Esophagus muscularis mucosa (tissue), 4 donors: ENCODE measurements at regions not wholly inside any gene's neighbourhood (a gene's known extent, or its start where the extent isn't known, plus 50 kb on each side); places are given as distances from the start of the nearest gene placed in this dataset.
A peak's percentile ranks its signal among the peaks of the same experiment; 100 is the strongest.

Source experiments
- DNase-seq: peaks from one replicate; pipeline ENCODE4 v3.0.0-alpha.2; 2017; ENCODE audit errors: extremely low spot score
- H3K27ac ChIP-seq, 4 donors: fragments of 200-600 bp; sonication (generic); replicated peaks in 1 of 4; 1 replicate in 3 of 4; 2 replicates in 1 of 4; pipeline ENCODE4 v1.5.1; 2016 to 2019; ENCODE audit warnings: mild to moderate bottlenecking in 1 of 4
- H3K27me3 ChIP-seq, 4 donors: fragments of 200-600 bp; sonication (generic); one replicate each; pipeline versions ENCODE4 v1.5.1 to v1.6.0; 2016 to 2019
- H3K36me3 ChIP-seq, 4 donors: fragments of 200-600 bp; sonication (generic); one replicate each; pipeline ENCODE4 v1.5.1; 2016 to 2019
- H3K4me1 ChIP-seq, 4 donors: fragments of 200-600 bp; sonication (generic); one replicate each; pipeline ENCODE4 v1.5.1; 2016 to 2019
- H3K4me3 ChIP-seq, 4 donors: fragments of 200-600 bp; sonication (generic); 1 replicate in 2 of 4; 2 replicates in 2 of 4; pipeline ENCODE4 v1.5.1; 2016 to 2019; ENCODE audit warnings: mild to moderate bottlenecking in 4 of 4, moderate library complexity in 1 of 4
- H3K9me3 ChIP-seq, 4 donors: fragments of 200-600 bp; sonication (generic); 1 replicate in 3 of 4; 2 replicates in 1 of 4; pipeline ENCODE4 v1.5.1; 2016 to 2019
- EP300 ChIP-seq: sonication (generic); formaldehyde crosslinking; IDR thresholded peaks from one replicate; pipeline ENCODE4 v1.6.1; 2017; ENCODE audit warnings: antibody characterized with exemption
- POLR2A ChIP-seq: fragments of 450-650 bp; IDR thresholded peaks from one replicate; pipeline ENCODE4 v1.6.1; 2017; ENCODE audit warnings: antibody characterized with exemption, moderate library complexity, mild to moderate bottlenecking, low read depth
- POLR2AphosphoS5 ChIP-seq, 2 donors: sonication (generic); formaldehyde crosslinking; IDR thresholded peaks; one replicate each; pipeline ENCODE4 v1.6.1; 2017; ENCODE audit warnings: antibody characterized with exemption in 2 of 2
- WGBS: methylation state at CpG from one replicate; pipeline ENCODE4 v1.1.5; 2018; 5-methylcytosine and 5-hydroxymethylcytosine counted together
- intact Hi-C: fragments of 100-400 bp; cut with DNase I; formaldehyde crosslinking; loops from one replicate; pipeline ENCODE4 v1.15.1; 2023
- TF ChIP-seq, protein P1 (sequence below), 3 experiments: fragments of 200-600 bp in 2 of 3; fragments of 450-650 bp in 1 of 3; sonication (generic) in 2 of 3; IDR thresholded peaks; one replicate each; pipeline ENCODE4 v1.5.1; 2017 to 2019; ENCODE audit warnings: antibody characterized with exemption in 3 of 3, mild to moderate bottlenecking in 2 of 3, moderate library complexity in 1 of 3

DNA sequence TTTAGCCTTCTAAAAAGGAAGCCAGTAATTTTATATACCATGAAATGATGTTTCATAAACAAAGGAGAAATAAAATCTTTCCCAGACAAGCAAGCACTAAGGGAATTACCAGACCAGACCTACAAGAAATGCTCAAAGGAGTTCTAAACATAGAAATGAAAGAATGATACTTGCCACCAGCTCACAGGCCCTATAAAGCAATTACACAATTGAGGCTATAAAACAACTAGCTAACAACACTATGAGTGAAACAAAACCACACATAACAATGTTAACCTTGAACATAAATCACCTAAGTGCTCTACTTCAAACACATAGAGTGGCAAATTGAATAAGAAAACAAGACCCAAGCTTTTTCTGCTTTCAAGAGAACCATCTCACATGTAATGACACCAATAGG lies 123.8 kb downstream of the BARHL2 start:
- TF ChIP-seq POLR2A (no peak), POLR2AphosphoS5 (IDR thresholded peaks at IDR 0.05) (no peak), EP300 (no peak)
- Histone ChIP-seq H3K27me3 (peaks cover 0 to 5% (median 0%) of the 10 kb centered on the region in 4 donors), H3K27ac (no peak overlapping the region), H3K36me3 (no peaks in the 10 kb centered on the region), H3K4me3 (no peak overlapping the region), H3K4me1 (no peaks in the 10 kb centered on the region), H3K9me3 (peaks cover 0 to 49% (median 21%) of the 10 kb centered on the region in 4 donors)
- DNase-seq, result no peak
- intact Hi-C loops, result no loop called here

DNA sequence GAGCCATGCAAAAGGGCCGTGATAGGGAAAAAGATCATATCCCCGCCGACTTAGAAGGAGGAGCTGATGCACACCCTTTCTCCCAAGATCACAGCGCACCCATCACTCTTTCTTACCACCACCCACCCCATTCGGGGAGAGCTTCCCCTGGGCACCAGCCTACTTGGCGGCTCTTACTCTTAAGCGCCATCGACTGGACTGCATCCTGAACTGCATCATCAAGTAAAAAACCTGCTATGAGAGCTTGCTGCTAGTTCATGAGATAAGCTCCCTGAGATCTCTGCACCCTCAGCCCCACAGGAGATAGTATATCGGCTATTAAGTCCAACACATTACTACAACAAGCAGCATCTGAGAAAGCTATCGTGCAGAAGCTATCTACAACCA lies 125.1 kb downstream of the BARHL2 start:
- Histone ChIP-seq H3K9me3 (peaks cover 0 to 42% (median 17%) of the 10 kb centered on the region in 4 donors), H3K4me3 (no peak overlapping the region), H3K4me1 (no peaks in the 10 kb centered on the region), H3K36me3 (no peaks in the 10 kb centered on the region), H3K27ac (no peak overlapping the region), H3K27me3 (peaks cover 0 to 5% (median 0%) of the 10 kb centered on the region in 4 donors)
- 56% methylated on average over 10 of the region's 10 CpGs for WGBS
- no peak for TF ChIP-seq EP300
- no peak for TF ChIP-seq POLR2A
- TF ChIP-seq POLR2AphosphoS5 (IDR thresholded peaks at IDR 0.05), result no peak
- TF ChIP-seq, protein P1, sequence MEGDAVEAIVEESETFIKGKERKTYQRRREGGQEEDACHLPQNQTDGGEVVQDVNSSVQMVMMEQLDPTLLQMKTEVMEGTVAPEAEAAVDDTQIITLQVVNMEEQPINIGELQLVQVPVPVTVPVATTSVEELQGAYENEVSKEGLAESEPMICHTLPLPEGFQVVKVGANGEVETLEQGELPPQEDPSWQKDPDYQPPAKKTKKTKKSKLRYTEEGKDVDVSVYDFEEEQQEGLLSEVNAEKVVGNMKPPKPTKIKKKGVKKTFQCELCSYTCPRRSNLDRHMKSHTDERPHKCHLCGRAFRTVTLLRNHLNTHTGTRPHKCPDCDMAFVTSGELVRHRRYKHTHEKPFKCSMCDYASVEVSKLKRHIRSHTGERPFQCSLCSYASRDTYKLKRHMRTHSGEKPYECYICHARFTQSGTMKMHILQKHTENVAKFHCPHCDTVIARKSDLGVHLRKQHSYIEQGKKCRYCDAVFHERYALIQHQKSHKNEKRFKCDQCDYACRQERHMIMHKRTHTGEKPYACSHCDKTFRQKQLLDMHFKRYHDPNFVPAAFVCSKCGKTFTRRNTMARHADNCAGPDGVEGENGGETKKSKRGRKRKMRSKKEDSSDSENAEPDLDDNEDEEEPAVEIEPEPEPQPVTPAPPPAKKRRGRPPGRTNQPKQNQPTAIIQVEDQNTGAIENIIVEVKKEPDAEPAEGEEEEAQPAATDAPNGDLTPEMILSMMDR (IDR thresholded peaks at IDR 0.05), result no peak
- intact Hi-C loops, result no loop called here
- no peak for DNase-seq

DNA sequence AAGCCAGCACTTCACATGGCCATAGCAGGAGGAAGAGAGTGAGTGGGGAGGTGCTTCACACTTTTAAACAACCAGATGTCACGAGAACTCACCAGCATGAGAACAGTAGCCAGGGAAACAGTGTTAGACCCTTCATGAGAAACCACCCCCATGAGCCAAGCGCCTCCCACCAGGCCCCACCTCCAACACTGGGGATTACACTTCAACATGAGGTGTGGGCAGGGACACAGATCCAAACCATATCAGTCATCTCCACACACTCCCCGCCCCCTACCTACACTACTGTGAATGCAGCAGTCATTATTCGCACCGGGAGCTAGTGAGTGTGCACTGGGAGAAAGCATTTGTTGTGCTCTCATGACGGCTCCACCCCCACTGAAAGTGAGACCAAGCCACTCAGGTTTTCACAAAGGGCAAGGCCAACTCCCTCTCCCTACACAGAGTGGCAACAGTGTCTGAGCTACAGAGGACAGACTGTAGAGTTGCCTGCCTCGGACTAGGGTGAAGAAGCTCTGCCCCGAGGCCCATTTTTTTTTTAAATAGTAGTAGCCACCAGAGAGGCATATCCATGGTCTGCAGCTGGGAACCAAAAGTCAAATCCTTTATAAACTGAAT lies 125.6 kb downstream of the BARHL2 start:
- no peaks in the 10 kb centered on the region for H3K36me3 ChIP-seq
- peaks cover 0 to 37% (median 12%) of the 10 kb centered on the region in 4 donors for H3K9me3 ChIP-seq
- no peak overlapping the region for H3K27ac ChIP-seq
- no peak for DNase-seq
- H3K4me3 ChIP-seq, result no peak overlapping the region
- intact Hi-C loops, result no loop called here
- peaks cover 0 to 5% (median 0%) of the 10 kb centered on the region in 4 donors for H3K27me3 ChIP-seq
- no peak for TF ChIP-seq EP300
- TF ChIP-seq POLR2AphosphoS5 (IDR thresholded peaks at IDR 0.05), result no peak
- no peaks in the 10 kb centered on the region for H3K4me1 ChIP-seq
- 70% methylated on average over 8 of the region's 8 CpGs for WGBS

DNA sequence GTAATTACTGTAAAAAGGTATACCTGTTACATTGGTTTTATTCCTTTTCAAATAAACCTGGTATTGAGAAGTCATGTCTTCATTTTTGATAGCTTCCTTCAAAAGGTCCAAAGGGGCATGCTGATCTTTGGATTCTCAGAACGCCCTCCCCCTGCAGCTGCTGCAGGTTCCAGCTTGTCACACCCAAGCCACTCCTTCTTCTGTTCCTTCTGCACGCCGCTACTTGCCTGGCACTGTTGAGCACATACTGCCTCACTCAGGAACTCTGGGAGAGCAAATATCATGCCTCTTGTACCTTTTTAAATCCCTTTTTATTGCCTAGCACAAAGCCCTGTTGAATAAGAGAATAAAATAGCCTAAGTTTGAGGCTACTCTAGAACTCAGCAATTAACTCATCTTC lies 136.9 kb downstream of the BARHL2 start:
- intact Hi-C loops, result no loop called here

DNA sequence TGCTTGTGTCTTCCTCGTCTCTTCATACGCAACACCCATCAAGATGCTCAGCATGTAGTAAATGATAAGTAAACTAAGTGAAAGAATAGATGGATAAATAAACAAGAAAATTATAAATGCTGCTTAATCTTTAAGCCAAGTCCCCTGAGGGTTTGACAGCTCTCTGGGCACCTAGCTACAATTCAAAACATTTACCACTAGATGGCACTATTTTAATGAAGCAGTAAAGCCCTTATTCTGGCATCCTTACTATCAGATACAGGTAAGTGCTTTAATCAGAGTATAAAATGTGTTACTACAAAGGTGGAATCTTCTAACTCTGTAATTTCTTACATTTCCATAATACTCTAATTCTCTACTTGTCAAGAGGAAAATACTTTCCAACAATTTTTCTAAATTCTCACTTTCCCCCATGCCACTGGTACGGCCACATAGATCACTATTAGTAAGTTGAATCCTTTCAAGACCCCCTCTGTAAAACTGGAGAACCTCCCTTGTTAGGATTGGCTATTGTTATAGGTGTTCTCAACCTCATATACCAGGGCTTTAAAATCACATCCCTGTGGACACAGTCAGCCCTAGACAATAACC lies 137.8 kb downstream of the BARHL2 start:
- Histone ChIP-seq H3K27ac (no peak overlapping the region), H3K4me1 (no peaks in the 10 kb centered on the region), H3K4me3 (no peak overlapping the region), H3K27me3 (peaks cover 0 to 15% (median 0%) of the 10 kb centered on the region in 4 donors), H3K9me3 (no peaks in the 10 kb centered on the region), H3K36me3 (no peaks in the 10 kb centered on the region)
- intact Hi-C loops, result loop anchor here (2.0 kb wide), 1 partner anchor 587 kb away; no protein-coding TSS in a partner anchor
- DNase-seq, result no peak
- TF ChIP-seq EP300, result no peak
- TF ChIP-seq, protein P1 (IDR thresholded peaks at IDR 0.05), result peak; percentile 36 to 69 (median 59)
- 61% methylated on average over 3 of the region's 3 CpGs for WGBS

More for the DNA sequence above, 136.9 kb downstream of the BARHL2 start:
- Histone ChIP-seq H3K4me1 (no peaks in the 10 kb centered on the region), H3K9me3 (no peaks in the 10 kb centered on the region), H3K36me3 (no peaks in the 10 kb centered on the region), H3K27ac (no peak overlapping the region), H3K4me3 (no peak overlapping the region), H3K27me3 (peaks cover 0 to 8% (median 0%) of the 10 kb centered on the region in 4 donors)
- DNase-seq, result no peak
- TF ChIP-seq POLR2AphosphoS5 (IDR thresholded peaks at IDR 0.05) (no peak), POLR2A (no peak), EP300 (no peak)
- TF ChIP-seq, protein P1 (IDR thresholded peaks at IDR 0.05), result no peak
- 73% methylated on average over 3 of the region's 3 CpGs for WGBS
